ENCODE measurements at regions not wholly inside any gene's neighbourhood (a gene's known extent, or its start where the extent isn't known, plus 50 kb on each side); places are given as distances from the start of the nearest gene placed in this dataset.

- TF ChIP-seq AHDC1 (CRISPR knock-in tag; IDR thresholded peaks at IDR 0.05; ENCODE audit: borderline replicate concordance), result peak; percentile 8; the same call in 1 of the 2 replicates
- no peak for TF ChIP-seq ZSCAN29 (CRISPR knock-in tag; conservative IDR thresholded peaks at IDR 0.05)
- no peak for TF ChIP-seq FOSL1 (CRISPR knock-in tag; IDR thresholded peaks at IDR 0.05; ENCODE audit: borderline replicate concordance)
- TF ChIP-seq RFXAP (CRISPR knock-in tag; IDR thresholded peaks at IDR 0.05; ENCODE audit: borderline replicate concordance), result peak; percentile 26; the same call in 1 of the 2 replicates
- no peak for TF ChIP-seq DNMT3B (CRISPR knock-in tag; conservative IDR thresholded peaks at IDR 0.05)
- peak; percentile 67 for TF ChIP-seq BHLHE40 (IDR thresholded peaks at IDR 0.05; ENCODE audit: low read length)
- peak; percentile 25; the same call in 1 of the 2 replicates for TF ChIP-seq GABPB1 (CRISPR knock-in tag; IDR thresholded peaks at IDR 0.05)
- TF ChIP-seq CERS6 (CRISPR knock-in tag; IDR thresholded peaks at IDR 0.05), result no peak
- TF ChIP-seq HIVEP1 (CRISPR knock-in tag; IDR thresholded peaks at IDR 0.05), result no peak
- no peak for TF ChIP-seq ARID4A (CRISPR knock-in tag; IDR thresholded peaks at IDR 0.05; ENCODE audit: borderline replicate concordance)
- no peak for TF ChIP-seq ZNF563 (CRISPR knock-in tag; IDR thresholded peaks at IDR 0.05)
- TF ChIP-seq RERE (CRISPR knock-in tag; IDR thresholded peaks at IDR 0.05; ENCODE audit: low read depth), result no peak
These were observed 483.1 kb upstream of the ERCC4 start (continued) for GRCh38 chr16:13436641-13437412.
